Hematopoietic multipotent progenitor cell treated with erythropoietin and hydrocortisone succinate and interleukin-3 and kit ligand, for 8 days (in vitro differentiated cells): ENCODE measurements at regions not wholly inside any gene's neighbourhood (a gene's known extent, or its start where the extent isn't known, plus 50 kb on each side); places are given as distances from the start of the nearest gene placed in this dataset.
A peak's percentile ranks its signal among the peaks of the same experiment; 100 is the strongest.

ENCODE experiments used
- DNase-seq: peaks from one replicate; pipeline ENCODE4 v3.0.0-alpha.2; 2015

- no peak for DNase-seq
These were observed 269.3 kb downstream of the BUD13 start for GRCh38 chr11:116503216-116504160.

DNA sequence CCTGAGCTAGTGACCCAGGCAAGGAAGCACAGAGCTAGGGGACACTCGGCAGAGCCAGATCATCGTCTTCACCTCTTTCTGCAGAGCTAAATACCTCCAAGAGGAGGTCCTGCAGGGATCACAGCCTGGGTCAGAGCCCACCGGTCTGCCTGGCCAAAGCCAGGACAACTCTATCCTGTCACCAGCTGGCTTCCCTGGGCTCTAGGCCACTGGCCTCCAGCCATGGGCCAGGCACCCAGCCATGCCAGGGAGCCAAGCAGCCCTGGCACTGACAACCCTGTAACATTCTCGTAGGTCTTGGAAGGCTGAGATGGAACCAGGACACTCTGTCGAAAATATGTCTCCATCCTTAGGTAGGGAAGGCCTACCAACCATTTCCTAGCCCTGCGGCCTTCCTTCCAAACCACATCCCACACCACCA, 270.1 kb downstream of the BUD13 start:
- DNase-seq, result no peak

DNA sequence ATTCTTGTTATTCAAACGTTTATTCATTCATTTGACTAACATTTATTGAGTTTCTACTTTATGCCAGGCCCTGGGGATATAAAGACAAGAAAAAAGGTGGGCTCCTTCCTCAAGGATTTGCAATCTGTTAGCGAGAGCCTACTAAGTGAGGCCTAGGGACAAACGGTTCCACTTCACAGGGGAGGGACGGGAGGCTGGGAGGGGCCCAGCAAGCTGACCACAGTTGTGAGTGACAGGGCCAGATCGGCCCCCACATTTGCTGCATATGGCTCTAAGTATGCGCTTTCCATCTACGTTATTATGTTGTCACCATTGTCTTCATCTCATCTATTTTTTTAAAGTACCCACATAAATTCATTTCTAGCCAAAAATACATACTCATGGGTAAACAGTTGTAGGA, 271.1 kb downstream of the BUD13 start:
- DNase-seq, result no peak

GRCh38 chr11:116500947-116501602, 271.7 kb downstream of the BUD13 start:
- DNase-seq, result no peak

GRCh38 chr11:116500026-116500946, 272.5 kb downstream of the BUD13 start:
- DNase-seq, result no peak

DNA sequence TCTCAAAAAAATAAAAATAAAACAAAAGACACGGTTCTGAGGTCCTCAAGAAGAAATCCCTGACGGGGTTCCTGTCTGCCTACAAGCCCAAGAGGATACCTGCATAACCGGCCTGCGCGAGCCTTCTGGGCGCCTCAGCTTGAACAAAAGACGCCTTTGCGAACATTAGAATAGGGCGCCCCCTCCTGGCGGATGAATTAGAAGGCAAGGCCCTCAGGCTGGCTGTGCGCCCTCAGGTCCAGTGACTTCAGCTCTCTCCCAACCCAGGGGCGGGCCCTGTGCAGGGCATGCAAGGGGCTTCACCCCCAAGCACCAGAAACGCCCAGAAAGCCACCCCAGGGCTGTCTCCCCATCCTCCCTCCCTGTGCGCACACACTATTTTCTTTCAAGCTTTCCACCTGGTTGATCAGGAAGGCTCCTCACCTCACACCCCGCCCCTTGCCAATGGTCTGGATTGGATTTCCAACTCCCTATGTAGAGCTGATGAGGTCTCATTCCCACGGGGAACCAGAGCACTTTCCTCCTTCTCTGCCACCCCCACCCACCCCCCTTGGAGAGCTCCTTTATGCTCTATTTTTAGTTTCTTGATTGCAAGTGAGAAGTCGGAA, 273.3 kb downstream of the BUD13 start:
- DNase-seq, result peak; percentile 76

DNA sequence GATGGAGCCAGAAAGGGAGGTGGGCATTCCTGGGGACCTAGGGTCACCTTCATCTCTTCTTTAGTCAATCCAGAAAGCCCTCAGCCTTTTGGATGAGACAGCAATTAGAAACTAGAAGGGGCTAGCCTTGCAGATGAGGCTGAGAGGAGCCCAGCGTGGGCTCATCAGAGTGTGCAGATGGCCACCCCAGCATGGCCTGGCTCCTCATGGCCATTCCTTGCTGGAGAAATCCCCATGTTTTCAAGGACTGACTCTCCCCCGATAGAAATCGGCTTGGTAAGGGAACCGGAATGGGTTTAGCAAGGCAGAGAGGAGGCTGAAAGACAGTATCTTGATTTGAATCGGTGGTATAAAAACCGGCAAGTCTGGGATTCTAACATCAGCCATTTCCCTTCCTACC, 274.6 kb downstream of the BUD13 start:
- no peak for DNase-seq

DNA sequence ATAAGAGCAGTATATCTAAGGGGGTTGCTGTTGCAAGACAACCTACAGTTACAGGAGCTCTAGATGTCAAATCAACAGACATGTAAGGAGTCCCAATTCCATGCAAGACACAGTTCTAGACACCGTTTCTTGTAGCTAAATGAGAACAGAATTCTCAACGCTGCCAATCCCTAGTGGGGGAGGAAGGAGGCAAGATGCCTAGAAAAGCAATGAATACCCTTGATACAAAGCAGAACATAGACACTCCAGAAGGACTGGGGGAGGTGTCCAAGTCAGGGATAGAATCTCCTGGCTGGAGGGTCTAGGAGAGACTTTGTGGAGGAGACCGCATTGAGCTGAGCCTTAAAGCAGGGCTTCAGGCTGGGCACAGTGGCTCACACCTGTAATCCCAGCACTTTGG, 280.2 kb downstream of the BUD13 start:
- DNase-seq, result no peak

- DNase-seq, result no peak
These were observed 283.9 kb downstream of the BUD13 start for GRCh38 chr11:116488836-116489389.

GRCh38 chr11:116485425-116485824, 287.4 kb downstream of the BUD13 start:
- no peak for DNase-seq

- DNase-seq, result no peak
These were observed 290.1 kb downstream of the BUD13 start for GRCh38 chr11:116482716-116483115.

DNA sequence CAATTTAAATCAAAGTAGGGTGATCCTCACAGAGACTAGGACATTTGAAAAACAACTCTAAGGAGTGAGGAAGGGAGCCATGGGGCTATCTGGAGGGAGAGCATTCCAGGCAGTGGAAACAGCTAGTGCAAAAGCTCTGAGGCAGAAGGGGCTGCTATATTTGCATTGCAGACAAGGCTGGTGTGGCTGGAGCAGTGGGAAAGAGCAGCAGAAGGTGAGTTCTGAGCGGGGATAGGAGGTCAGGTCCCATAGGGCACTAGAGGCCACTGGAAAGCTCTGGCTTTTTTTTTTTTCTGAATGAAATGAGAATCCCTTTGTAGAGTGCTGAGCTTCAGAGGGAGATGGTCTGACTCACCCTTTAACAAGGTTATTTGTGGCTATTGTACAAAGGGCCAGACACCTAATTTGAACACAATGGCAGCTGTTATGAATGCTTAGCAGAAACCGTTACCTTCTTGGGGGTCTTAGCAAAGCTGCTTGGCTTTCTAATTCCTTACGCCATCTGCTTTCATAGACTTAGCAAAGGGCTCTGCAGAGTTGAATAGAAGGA, 291.6 kb downstream of the BUD13 start:
- DNase-seq, result no peak

DNA sequence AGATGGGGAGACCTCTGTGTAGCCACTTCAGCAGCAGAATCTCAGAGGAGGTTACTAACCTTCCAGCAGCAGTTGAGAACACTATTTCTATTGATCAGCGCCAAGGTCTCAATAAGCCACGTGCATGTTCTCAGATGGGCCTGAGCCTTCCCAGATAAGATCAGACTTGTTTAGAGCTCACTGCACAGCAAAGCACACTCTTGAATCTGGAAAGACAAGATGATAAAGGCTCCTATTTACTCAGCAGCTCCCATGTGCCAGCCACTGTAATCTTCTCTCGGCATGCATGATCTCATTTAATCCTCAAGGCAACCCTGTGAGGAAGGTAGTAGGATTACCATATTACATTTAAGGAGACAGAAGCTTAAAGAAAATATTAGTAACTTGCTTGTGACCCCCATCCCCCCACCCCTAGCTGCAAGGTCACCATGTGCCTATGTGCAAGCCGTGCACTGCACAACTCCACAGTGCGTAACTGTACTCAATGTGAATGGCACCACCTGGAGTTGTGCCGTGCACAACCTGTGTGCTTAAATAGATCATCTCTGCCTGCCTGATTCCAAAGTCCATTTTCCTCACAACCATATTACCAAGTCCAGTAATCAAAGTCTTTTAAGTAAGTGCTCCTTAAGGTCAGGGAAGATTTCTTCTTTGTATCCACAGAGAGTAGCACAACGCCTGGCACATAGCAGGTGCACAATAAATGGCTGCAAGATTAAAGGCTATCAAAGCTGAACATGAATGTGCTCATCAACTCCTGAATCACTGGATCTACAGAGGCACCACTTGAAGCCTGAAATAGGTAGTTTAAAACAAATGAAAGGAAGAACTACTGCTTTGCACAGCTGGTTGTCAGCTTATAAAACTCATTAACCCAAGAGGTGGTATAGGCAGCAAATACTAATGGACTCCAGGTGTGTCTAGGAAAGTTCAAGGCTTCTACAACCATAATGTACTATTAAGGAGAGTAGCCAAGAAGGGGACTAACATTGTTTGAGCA, 293.8 kb downstream of the BUD13 start:
- no peak for DNase-seq

DNA sequence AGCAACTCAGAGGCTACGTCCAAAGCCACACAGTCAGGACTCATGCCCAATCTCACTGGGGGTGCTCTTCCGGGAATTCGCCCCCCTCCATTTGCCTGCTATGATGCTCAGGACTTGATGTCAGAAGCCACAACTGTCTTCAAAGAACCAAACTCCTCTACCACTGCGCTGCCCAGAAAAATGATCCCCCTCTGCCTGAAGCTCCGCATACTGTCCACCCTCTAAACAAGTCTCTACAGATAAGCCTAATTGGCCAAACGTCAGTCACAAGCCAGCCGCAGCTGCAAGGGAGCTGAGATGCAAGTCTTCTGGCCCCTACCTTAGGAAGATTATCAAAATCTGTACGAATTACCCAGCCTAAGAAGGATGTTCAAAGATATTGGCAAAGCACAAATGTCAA, 294.6 kb downstream of the BUD13 start:
- DNase-seq, result no peak

DNA sequence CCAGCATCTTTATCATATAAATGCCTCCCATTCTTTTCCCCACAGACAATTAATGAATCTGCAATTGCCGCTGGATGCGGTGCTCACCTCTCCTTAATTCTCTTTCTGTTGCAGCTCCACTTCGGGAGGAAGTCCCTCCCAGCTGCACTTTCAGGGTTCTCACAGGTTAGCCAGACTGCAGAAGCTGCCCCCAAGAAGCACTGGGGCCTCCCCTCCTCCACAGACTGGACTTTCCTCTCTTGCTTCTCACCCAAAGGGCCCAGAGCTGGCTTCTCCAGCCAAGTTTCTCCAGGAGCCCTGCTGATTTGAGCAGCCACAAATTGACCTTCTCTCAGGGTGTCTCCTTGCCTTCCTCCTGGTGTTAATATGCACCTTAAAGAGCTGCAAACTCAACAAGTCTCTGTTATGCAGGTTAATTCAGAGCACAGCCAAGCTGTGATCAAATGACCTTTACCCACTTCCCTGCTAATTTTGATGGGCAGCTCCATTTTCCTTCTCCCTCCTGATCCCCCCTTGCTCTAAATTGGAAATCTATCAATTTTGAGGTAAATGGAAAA, 298.9 kb downstream of the BUD13 start:
- no peak for DNase-seq

- no peak for DNase-seq
These were observed 299.5 kb downstream of the BUD13 start for GRCh38 chr11:116473206-116473769.

- no peak for DNase-seq
These were observed 300.1 kb downstream of the BUD13 start for GRCh38 chr11:116472651-116473050.

GRCh38 chr11:116471608-116472256, 301.1 kb downstream of the BUD13 start:
- no peak for DNase-seq

- DNase-seq, result no peak
These were observed 304.1 kb downstream of the BUD13 start for GRCh38 chr11:116468699-116469098.

- DNase-seq, result no peak
These were observed 305.0 kb downstream of the BUD13 start for GRCh38 chr11:116467823-116468222.
